KMS-11 (cell line): ENCODE measurements at regions not wholly inside any gene's neighbourhood (a gene's known extent, or its start where the extent isn't known, plus 50 kb on each side); places are given as distances from the start of the nearest gene placed in this dataset.
"Not testable (repeated sequence)": the region's sequence is repeated elsewhere in the genome, so short reads cannot be mapped to it uniquely, and the experiment has no call there.

Experiments used
- H2AFZ ChIP-seq: fragments of 200-600 bp; sonication (generic); 2 replicates; pipeline ENCODE4 v1.6.1; 2016; ENCODE audit warnings: antibody characterized with exemption, mixed run types, low read depth
- H3K27ac ChIP-seq: fragments of 200-600 bp; sonication (generic); 2 replicates; pipeline ENCODE4 v1.6.1; 2016; ENCODE audit warnings: mild to moderate bottlenecking, mixed run types
- H3K27me3 ChIP-seq: fragments of 200-600 bp; sonication (generic); 2 replicates; pipeline ENCODE4 v1.6.1; 2017; ENCODE audit warnings: mild to moderate bottlenecking, low read depth, mixed run types, moderate library complexity; ENCODE audit not compliant: insufficient read depth
- H3K36me3 ChIP-seq: fragments of 200-600 bp; sonication (generic); 2 replicates; pipeline ENCODE4 v1.6.1; 2017; ENCODE audit warnings: mild to moderate bottlenecking, mixed run types; ENCODE audit not compliant: insufficient read depth
- H3K4me1 ChIP-seq: fragments of 200-600 bp; sonication (generic); 2 replicates; pipeline ENCODE4 v1.6.1; 2016; ENCODE audit warnings: mild to moderate bottlenecking, low read depth, mixed run types; ENCODE audit not compliant: poor library complexity, severe bottlenecking
- H3K4me2 ChIP-seq: fragments of 200-600 bp; sonication (generic); 2 replicates; pipeline ENCODE4 v1.7.0; 2016; ENCODE audit warnings: mild to moderate bottlenecking, mixed run types
- H3K4me3 ChIP-seq: fragments of 200-600 bp; sonication (generic); IDR thresholded peaks from 2 replicates; pipeline ENCODE4 v1.6.1; 2017; ENCODE audit warnings: low read depth, low read length, mixed read lengths; ENCODE audit not compliant: insufficient read depth
- H3K79me2 ChIP-seq: fragments of 200-600 bp; sonication (generic); 2 replicates; pipeline ENCODE4 v1.6.1; 2016; ENCODE audit warnings: low read depth, mixed run types; ENCODE audit not compliant: insufficient read depth
- H3K9ac ChIP-seq: fragments of 200-600 bp; sonication (generic); 2 replicates; pipeline ENCODE4 v1.6.1; 2016; ENCODE audit warnings: mild to moderate bottlenecking, mixed run types
- H4K20me1 ChIP-seq: fragments of 200-600 bp; sonication (generic); 2 replicates; pipeline ENCODE4 v1.6.1; 2016; ENCODE audit warnings: mild to moderate bottlenecking, mixed run types; ENCODE audit not compliant: insufficient read depth
- TF ChIP-seq, protein P1 (sequence below): fragments of 200-600 bp; sonication (generic); conservative IDR thresholded peaks from 2 replicates; pipeline ENCODE4 v1.6.1; 2017; ENCODE audit warnings: low read depth, mild to moderate bottlenecking, antibody characterized with exemption, low read length, moderate library complexity, mixed read lengths

DNA sequence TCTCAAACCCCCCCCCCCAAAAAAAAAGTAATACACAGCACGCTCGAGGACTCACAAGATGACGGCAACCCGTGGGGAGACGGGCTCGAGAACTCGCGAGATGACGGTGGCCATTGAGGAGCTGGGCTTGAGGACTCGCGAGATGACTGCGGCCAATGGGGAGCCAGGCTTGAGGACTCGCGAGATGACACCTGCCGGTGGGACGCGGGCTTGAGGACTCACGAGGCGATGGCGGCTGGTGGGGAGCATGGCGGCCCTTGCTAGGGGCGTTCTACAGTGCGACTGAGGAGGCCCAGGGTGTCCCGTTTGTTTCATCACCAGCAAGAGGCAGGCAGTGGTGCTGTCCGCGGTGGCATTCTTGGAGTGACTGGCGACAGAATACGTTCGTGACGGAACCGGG is 172.4 kb upstream of the MAGEB16 start:
- TF ChIP-seq, protein P1, sequence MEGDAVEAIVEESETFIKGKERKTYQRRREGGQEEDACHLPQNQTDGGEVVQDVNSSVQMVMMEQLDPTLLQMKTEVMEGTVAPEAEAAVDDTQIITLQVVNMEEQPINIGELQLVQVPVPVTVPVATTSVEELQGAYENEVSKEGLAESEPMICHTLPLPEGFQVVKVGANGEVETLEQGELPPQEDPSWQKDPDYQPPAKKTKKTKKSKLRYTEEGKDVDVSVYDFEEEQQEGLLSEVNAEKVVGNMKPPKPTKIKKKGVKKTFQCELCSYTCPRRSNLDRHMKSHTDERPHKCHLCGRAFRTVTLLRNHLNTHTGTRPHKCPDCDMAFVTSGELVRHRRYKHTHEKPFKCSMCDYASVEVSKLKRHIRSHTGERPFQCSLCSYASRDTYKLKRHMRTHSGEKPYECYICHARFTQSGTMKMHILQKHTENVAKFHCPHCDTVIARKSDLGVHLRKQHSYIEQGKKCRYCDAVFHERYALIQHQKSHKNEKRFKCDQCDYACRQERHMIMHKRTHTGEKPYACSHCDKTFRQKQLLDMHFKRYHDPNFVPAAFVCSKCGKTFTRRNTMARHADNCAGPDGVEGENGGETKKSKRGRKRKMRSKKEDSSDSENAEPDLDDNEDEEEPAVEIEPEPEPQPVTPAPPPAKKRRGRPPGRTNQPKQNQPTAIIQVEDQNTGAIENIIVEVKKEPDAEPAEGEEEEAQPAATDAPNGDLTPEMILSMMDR: no peak
- no peak overlapping the region for H3K27ac ChIP-seq
- H4K20me1 ChIP-seq: no peaks in the 10 kb centered on the region
- no peaks in the 10 kb centered on the region for H3K4me1 ChIP-seq
- no peaks in the 10 kb centered on the region for H3K36me3 ChIP-seq
- H3K4me3 ChIP-seq: no peak overlapping the region
- no peaks in the 10 kb centered on the region for H3K27me3 ChIP-seq
- no peak overlapping the region for H3K4me2 ChIP-seq
- H3K9ac ChIP-seq: no peak overlapping the region
- H3K79me2 ChIP-seq: no peaks in the 10 kb centered on the region
- no peak overlapping the region for H2AFZ ChIP-seq

DNA sequence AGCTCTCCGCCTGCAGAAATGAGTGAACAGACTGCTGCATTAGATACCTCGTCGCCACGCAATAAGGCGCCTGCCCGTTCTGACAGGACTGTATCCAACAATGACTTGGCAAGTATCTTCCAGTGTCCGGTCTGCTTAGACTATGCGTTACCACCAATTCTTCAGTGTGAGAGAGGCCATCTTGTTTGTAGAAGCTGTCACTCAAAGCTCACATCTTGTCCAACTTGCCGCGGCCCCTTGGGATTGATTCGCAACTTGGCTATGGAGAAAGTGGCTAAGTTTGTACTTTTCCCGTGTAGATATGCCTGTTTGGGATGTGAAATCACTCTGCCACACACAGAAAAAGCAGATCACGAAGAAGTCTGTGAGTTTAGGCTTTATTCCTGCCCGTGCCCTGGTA is 172.0 kb upstream of the MAGEB16 start:
- TF ChIP-seq, protein P1: no peak
- H3K9ac ChIP-seq: no peak overlapping the region
- H3K36me3 ChIP-seq: no peaks in the 10 kb centered on the region
- H3K4me2 ChIP-seq: no peak overlapping the region
- no peak overlapping the region for H3K4me3 ChIP-seq
- no peak overlapping the region for H2AFZ ChIP-seq
- no peak overlapping the region for H3K27ac ChIP-seq
- no peaks in the 10 kb centered on the region for H3K79me2 ChIP-seq
- no peaks in the 10 kb centered on the region for H4K20me1 ChIP-seq
- H3K4me1 ChIP-seq: no peaks in the 10 kb centered on the region
- H3K27me3 ChIP-seq: no peaks in the 10 kb centered on the region

DNA sequence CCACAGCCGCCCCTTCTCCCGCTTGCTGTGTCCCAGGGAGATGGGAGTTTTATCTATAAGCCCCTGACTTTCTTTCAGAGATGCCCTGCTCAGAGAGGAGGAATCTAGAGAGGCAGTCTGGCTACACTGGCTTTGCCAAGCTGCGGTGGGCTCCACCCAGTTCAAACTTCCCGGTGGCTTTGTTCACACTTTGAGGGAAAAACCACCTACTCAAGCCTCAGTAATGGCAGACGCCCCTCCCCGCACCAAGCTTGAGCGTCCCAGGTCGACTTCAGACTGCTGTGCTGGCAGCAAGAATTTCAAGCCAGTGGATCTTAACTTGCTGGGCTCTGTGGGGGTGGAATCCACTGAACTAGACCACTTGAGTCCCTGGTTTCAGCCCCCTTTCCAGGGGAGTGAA is 162.2 kb upstream of the MAGEB16 start:
- not testable (repeated sequence) for H3K27me3 ChIP-seq, H3K4me1 ChIP-seq, H3K79me2 ChIP-seq, H3K4me2 ChIP-seq, H3K4me3 ChIP-seq, H3K36me3 ChIP-seq, H3K9ac ChIP-seq, H4K20me1 ChIP-seq, H3K27ac ChIP-seq, H2AFZ ChIP-seq

DNA sequence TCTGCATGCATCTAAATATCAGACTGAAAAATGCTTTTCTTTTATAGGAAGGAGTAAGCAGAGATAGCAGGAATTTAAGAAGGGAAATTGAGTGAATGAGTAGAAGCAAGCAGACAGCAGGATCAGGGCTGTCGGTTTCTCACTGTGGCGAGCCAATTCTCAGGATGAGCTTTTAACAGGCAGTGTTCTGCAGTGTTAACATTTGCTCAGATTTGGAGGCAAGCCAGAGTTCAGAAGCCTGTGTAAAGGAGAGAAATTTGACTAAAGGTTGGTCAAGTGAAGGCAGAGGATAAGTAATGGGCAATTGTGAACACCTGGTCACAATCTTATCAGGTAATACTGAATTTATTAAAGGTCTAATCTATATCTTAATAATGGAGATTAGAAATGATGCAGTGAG is 133.3 kb upstream of the MAGEB16 start:
- no peaks in the 10 kb centered on the region for H3K79me2 ChIP-seq
- H3K4me3 ChIP-seq: no peak overlapping the region
- TF ChIP-seq, protein P1: no peak
- H3K4me2 ChIP-seq: no peak overlapping the region
- H3K4me1 ChIP-seq: no peaks in the 10 kb centered on the region
- H3K27me3 ChIP-seq: no peaks in the 10 kb centered on the region
- H3K36me3 ChIP-seq: no peaks in the 10 kb centered on the region
- H2AFZ ChIP-seq: no peak overlapping the region
- H3K27ac ChIP-seq: no peak overlapping the region
- H3K9ac ChIP-seq: no peak overlapping the region
- no peaks in the 10 kb centered on the region for H4K20me1 ChIP-seq

DNA sequence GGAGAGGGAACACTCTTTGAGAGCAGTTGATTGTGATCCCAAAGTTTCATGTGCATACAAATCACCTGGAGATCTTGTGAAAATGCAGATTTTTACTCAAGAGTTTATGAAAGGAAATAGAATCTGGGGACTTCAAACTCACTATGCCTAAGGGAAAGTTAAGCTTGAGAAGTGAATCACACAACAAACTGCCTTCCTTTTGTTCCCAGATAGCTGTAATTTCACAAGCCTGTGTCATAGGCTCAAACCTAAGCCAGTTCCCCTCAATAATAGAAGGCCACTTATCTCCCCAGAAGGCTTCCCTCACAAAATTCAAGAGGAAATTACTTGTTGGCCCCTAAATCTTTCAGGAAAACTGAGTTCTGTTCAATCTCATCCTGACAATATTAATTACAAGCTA is 132.8 kb upstream of the MAGEB16 start:
- TF ChIP-seq, protein P1: no peak
- no peaks in the 10 kb centered on the region for H4K20me1 ChIP-seq
- H2AFZ ChIP-seq: no peak overlapping the region
- no peaks in the 10 kb centered on the region for H3K27me3 ChIP-seq
- no peak overlapping the region for H3K9ac ChIP-seq
- no peaks in the 10 kb centered on the region for H3K36me3 ChIP-seq
- H3K27ac ChIP-seq: no peak overlapping the region
- no peaks in the 10 kb centered on the region for H3K4me1 ChIP-seq
- no peak overlapping the region for H3K4me3 ChIP-seq
- H3K4me2 ChIP-seq: no peak overlapping the region
- H3K79me2 ChIP-seq: no peaks in the 10 kb centered on the region
